SK-N-SH (cell line): ENCODE measurements at regions not wholly inside any gene's neighbourhood (a gene's known extent, or its start where the extent isn't known, plus 50 kb on each side); places are given as distances from the start of the nearest gene placed in this dataset.

ENCODE experiments used
- CTCF ChIA-PET: fragments of 300-600, 350-600 bp; formaldehyde crosslinking; extraction: SDS; loops from one replicate; lab custom pipeline; 2021; lab: Yijun Ruan, JAX
- POLR2A ChIA-PET: fragments of 350-600 bp; sonication (Branson Sonifier 250); formaldehyde crosslinking; extraction: SDS; loops from one replicate; lab custom pipeline; 2020; ENCODE audit warnings: antibody characterized with exemption, inconsistent platforms; lab: Yijun Ruan, JAX
- DNase-seq: peaks from one replicate; pipeline ENCODE4 v3.0.0; 2012
- H2AFZ ChIP-seq: fragments of 200-600 bp; sonication (generic); 2 replicates; pipeline ENCODE4 v1.8.1; 2016; ENCODE audit warnings: antibody characterized with exemption, mild to moderate bottlenecking, low read depth
- H3F3A ChIP-seq: fragments of 200-600 bp; sonication (generic); replicated peaks from 2 replicates; pipeline ENCODE3; 2016; ENCODE audit warnings: antibody characterized with exemption, mild to moderate bottlenecking; ENCODE audit not compliant: insufficient read depth
- H3K27ac ChIP-seq, 2 experiments: fragments of 200-500 bp in 1 of 2; fragments of 200-600 bp in 1 of 2; sonication (Bioruptor generic) in 1 of 2; sonication (generic), shearing (Covaris generic) in 1 of 2; 2 replicates each; pipeline versions ENCODE4 v1.5.1 to v1.6.1; 2014 to 2016; ENCODE audit warnings: low read depth in 2 of 2, inconsistent platforms in 1 of 2, low read length in 1 of 2, mild to moderate bottlenecking in 1 of 2, mixed read lengths in 1 of 2
- H3K27me3 ChIP-seq: fragments of 200-600 bp; sonication (generic), shearing (Covaris generic); 2 replicates; pipeline ENCODE4 v1.6.1; 2016; ENCODE audit warnings: mixed run types; ENCODE audit not compliant: insufficient read depth
- H3K36me3 ChIP-seq, 2 experiments: fragments of 200-500 bp in 1 of 2; fragments of 200-600 bp in 1 of 2; sonication (Bioruptor generic) in 1 of 2; sonication (generic) in 1 of 2; replicated peaks in 1 of 2; 2 replicates each; pipeline versions ENCODE3 to v1.5.1; 2014 to 2016; ENCODE audit warnings: low read length in 1 of 2, mild to moderate bottlenecking in 1 of 2; ENCODE audit not compliant: insufficient read depth in 2 of 2, control insufficient read depth in 1 of 2
- H3K4me1 ChIP-seq, 2 experiments: fragments of 200-500 bp in 1 of 2; fragments of 200-600 bp in 1 of 2; sonication (Bioruptor generic) in 1 of 2; sonication (generic), shearing (Covaris generic) in 1 of 2; 2 replicates each; pipeline versions ENCODE4 v1.5.1 to v1.6.1; 2014 to 2016; ENCODE audit warnings: low read depth in 1 of 2, low read length in 1 of 2, mixed run types in 1 of 2; ENCODE audit not compliant: insufficient read depth in 2 of 2, control insufficient read depth in 1 of 2
- H3K4me2 ChIP-seq: fragments of 200-600 bp; sonication (generic), shearing (Covaris generic); 2 replicates; pipeline ENCODE4 v1.6.1; 2017; ENCODE audit warnings: mixed run types
- H3K4me3 ChIP-seq, 2 experiments: fragments of 200-500 bp in 1 of 2; fragments of 200-600 bp in 1 of 2; sonication (Bioruptor generic) in 1 of 2; sonication (generic), shearing (Covaris generic) in 1 of 2; 2 replicates each; pipeline versions ENCODE4 v1.5.1 to v1.8.1; 2014 to 2016; ENCODE audit warnings: low read depth in 2 of 2, inconsistent platforms in 1 of 2, low read length in 1 of 2, mild to moderate bottlenecking in 1 of 2, mixed read lengths in 1 of 2, moderate library complexity in 1 of 2
- H3K79me2 ChIP-seq: fragments of 200-600 bp; sonication (generic); 2 replicates; pipeline ENCODE4 v1.8.1; 2017; ENCODE audit warnings: mild to moderate bottlenecking; ENCODE audit not compliant: insufficient read depth
- H3K9ac ChIP-seq: fragments of 200-600 bp; sonication (generic); 2 replicates; pipeline ENCODE4 v1.6.1; 2017; ENCODE audit warnings: mixed run types
- H3K9me2 ChIP-seq: fragments of 200-600 bp; sonication (generic); 2 replicates; pipeline ENCODE4 v1.6.1; 2017; ENCODE audit warnings: mixed run types
- H3K9me3 ChIP-seq: fragments of 200-600 bp; sonication (generic); 2 replicates; pipeline ENCODE4 v1.6.1; 2017; ENCODE audit warnings: mixed run types, mild to moderate bottlenecking, moderate library complexity
- H4K20me1 ChIP-seq: fragments of 200-600 bp; sonication (generic); 2 replicates; pipeline ENCODE4 v1.6.1; 2017; ENCODE audit warnings: mild to moderate bottlenecking, mixed run types; ENCODE audit not compliant: insufficient read depth
- CHD2 ChIP-seq: fragments of 150-350 bp; IDR thresholded peaks from 2 replicates; pipeline ENCODE4 v1.6.1; 2018; ENCODE audit warnings: low read length; ENCODE audit not compliant: partially characterized antibody
- EZH2phosphoT487 ChIP-seq: fragments of 200-600 bp; sonication (generic); IDR thresholded peaks from 2 replicates; pipeline ENCODE4 v1.6.1; 2017; ENCODE audit warnings: low read depth, mixed run types, mild to moderate bottlenecking, antibody characterized with exemption, moderate library complexity, borderline replicate concordance
- FOSL2 ChIP-seq: IDR thresholded peaks from 2 replicates; pipeline ENCODE4 v1.4.0; 2012; ENCODE audit warnings: low read depth, mild to moderate bottlenecking, moderate library complexity, borderline replicate concordance
- JUND ChIP-seq: IDR thresholded peaks from 2 replicates; pipeline ENCODE4 v1.4.0; 2012
- MEF2A ChIP-seq: IDR thresholded peaks from 2 replicates; pipeline ENCODE4 v1.4.0; 2012; ENCODE audit warnings: low read depth, borderline replicate concordance
- MXI1 ChIP-seq: IDR thresholded peaks from 2 replicates; pipeline ENCODE4 v1.6.1; 2012; ENCODE audit warnings: mild to moderate bottlenecking, low read depth, low read length, improper control_type of control experiment
- NRF1 ChIP-seq: IDR thresholded peaks from 2 replicates; pipeline ENCODE4 v1.6.1; 2012; ENCODE audit warnings: low read depth, mild to moderate bottlenecking, low read length
- POLR2AphosphoS5 ChIP-seq: IDR thresholded peaks from 2 replicates; pipeline ENCODE4 v1.6.1; 2012; ENCODE audit warnings: low read depth, low read length
- RAD21 ChIP-seq: IDR thresholded peaks from 2 replicates; pipeline ENCODE4 v1.6.1; 2012; ENCODE audit warnings: mild to moderate bottlenecking, low read length
- RFX5 ChIP-seq: IDR thresholded peaks from 2 replicates; pipeline ENCODE4 v1.6.1; 2012; ENCODE audit warnings: mild to moderate bottlenecking, improper control_type of control experiment, low read length
- RXRA ChIP-seq: IDR thresholded peaks from 2 replicates; pipeline ENCODE4 v1.4.0; 2012; ENCODE audit warnings: low read depth, mild to moderate bottlenecking, borderline replicate concordance
- SIN3A ChIP-seq: IDR thresholded peaks from 2 replicates; pipeline ENCODE4 v1.6.1; 2012; ENCODE audit warnings: low read depth, mild to moderate bottlenecking, low read length, moderate library complexity, borderline replicate concordance
- TCF12 ChIP-seq: IDR thresholded peaks from 2 replicates; pipeline ENCODE4 v1.4.0; 2012
- USF1 ChIP-seq: IDR thresholded peaks from 2 replicates; pipeline ENCODE4 v1.4.0; 2012; ENCODE audit warnings: low read depth, borderline replicate concordance
- ZBTB33 ChIP-seq: IDR thresholded peaks from 2 replicates; pipeline ENCODE4 v1.4.0; 2012; ENCODE audit warnings: low read depth, borderline replicate concordance
- WGBS: methylation state at CpG from one replicate; pipeline ENCODE4 v1.1.6; 2017; ENCODE audit warnings: low lambda C conversion rate; 5-methylcytosine and 5-hydroxymethylcytosine counted together
- TF ChIP-seq, protein P1 (sequence below): IDR thresholded peaks from 2 replicates; pipeline ENCODE4; 2012

DNA sequence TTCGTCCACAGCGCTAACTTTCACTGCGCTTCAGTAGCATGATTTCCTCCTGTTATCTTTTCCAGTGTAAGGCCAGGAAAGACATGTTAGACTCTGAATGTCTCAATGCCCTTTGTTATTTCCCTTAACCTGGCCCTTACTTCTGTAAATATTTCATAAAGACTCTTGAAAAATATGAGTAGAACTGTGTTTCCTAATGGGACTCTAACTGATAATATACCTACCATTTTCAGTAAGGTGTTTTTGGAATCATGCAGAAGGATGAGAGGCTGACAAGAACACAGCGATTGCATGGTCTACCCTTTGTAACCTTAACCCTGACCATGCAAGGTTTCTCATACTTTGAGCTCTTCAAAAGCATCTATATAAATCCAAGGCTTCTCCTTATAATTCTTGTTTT, 550.1 kb downstream of the SLITRK6 start:
- DNase-seq: no peak
- no peaks in the 10 kb centered on the region for H3K9me2 ChIP-seq
- H2AFZ ChIP-seq: no peak overlapping the region
- H3K27me3 ChIP-seq: no peaks in the 10 kb centered on the region
- POLR2A ChIA-PET: no interaction called here
- no peaks in the 10 kb centered on the region for H3F3A ChIP-seq
- no peaks in the 10 kb centered on the region for H3K36me3 ChIP-seq
- H3K9me3 ChIP-seq: no peaks in the 10 kb centered on the region
- CTCF ChIA-PET: interaction anchor here (1.2 kb wide), 1 partner anchor 13 kb away, joined by 4 read pairs; no protein-coding TSS in a partner anchor
- no peaks in the 10 kb centered on the region for H3K4me1 ChIP-seq
- TF ChIP-seq FOSL2 (no peak), TCF12 (no peak), SIN3A (no peak), RAD21 (no peak), POLR2AphosphoS5 (no peak)
- H3K9ac ChIP-seq: no peak overlapping the region
- no peak overlapping the region for H3K4me2 ChIP-seq
- H3K27ac ChIP-seq: no peak overlapping the region
- no peaks in the 10 kb centered on the region for H4K20me1 ChIP-seq
- WGBS: 89% methylated on average over 4 of the region's 4 CpGs
- H3K79me2 ChIP-seq: no peaks in the 10 kb centered on the region
- no peak overlapping the region for H3K4me3 ChIP-seq

GRCh38 chr13:85247780-85248179, 551.4 kb downstream of the SLITRK6 start:
- no peak overlapping the region for H3K4me2 ChIP-seq
- H3K27ac ChIP-seq: no peak overlapping the region
- no peaks in the 10 kb centered on the region for H3K79me2 ChIP-seq
- H3K4me3 ChIP-seq: no peak overlapping the region
- no peaks in the 10 kb centered on the region for H3K9me3 ChIP-seq
- ChIA-PET POLR2A (no interaction called here), CTCF (no interaction called here)
- WGBS: 94% methylated on average over 3 of the region's 3 CpGs
- H3K9ac ChIP-seq: no peak overlapping the region
- no peaks in the 10 kb centered on the region for H3K4me1 ChIP-seq
- no peaks in the 10 kb centered on the region for H3K27me3 ChIP-seq
- no peaks in the 10 kb centered on the region for H4K20me1 ChIP-seq
- no peaks in the 10 kb centered on the region for H3K9me2 ChIP-seq
- no peak for DNase-seq
- H3F3A ChIP-seq: no peaks in the 10 kb centered on the region
- no peak overlapping the region for H2AFZ ChIP-seq
- H3K36me3 ChIP-seq: no peaks in the 10 kb centered on the region
- no peak for TF ChIP-seq MXI1
- TF ChIP-seq NRF1: no peak
- TF ChIP-seq CHD2: no peak
- TF ChIP-seq USF1: no peak
- TF ChIP-seq, protein P1, sequence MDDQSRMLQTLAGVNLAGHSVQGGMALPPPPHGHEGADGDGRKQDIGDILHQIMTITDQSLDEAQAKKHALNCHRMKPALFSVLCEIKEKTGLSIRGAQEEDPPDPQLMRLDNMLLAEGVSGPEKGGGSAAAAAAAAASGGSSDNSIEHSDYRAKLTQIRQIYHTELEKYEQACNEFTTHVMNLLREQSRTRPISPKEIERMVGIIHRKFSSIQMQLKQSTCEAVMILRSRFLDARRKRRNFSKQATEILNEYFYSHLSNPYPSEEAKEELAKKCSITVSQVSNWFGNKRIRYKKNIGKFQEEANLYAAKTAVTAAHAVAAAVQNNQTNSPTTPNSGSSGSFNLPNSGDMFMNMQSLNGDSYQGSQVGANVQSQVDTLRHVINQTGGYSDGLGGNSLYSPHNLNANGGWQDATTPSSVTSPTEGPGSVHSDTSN: no peak
- TF ChIP-seq RXRA: no peak
- no peak for TF ChIP-seq TCF12
- no peak for TF ChIP-seq RFX5
- no peak for TF ChIP-seq POLR2AphosphoS5
- no peak for TF ChIP-seq JUND
- TF ChIP-seq MEF2A: no peak
- TF ChIP-seq EZH2phosphoT487: no peak
- TF ChIP-seq ZBTB33: no peak
